CD4-positive, alpha-beta memory T cell (primary cell): ENCODE measurements at regions not wholly inside any gene's neighbourhood (a gene's known extent, or its start where the extent isn't known, plus 50 kb on each side); places are given as distances from the start of the nearest gene placed in this dataset.
A peak's percentile ranks its signal among the peaks of the same experiment; 100 is the strongest.

Experiments
- CTCF ChIA-PET: fragments of 350-600 bp; sonication (Branson Sonifier 250); formaldehyde crosslinking; loops from one replicate; lab custom pipeline; 2021; ENCODE audit warnings: inconsistent platforms; ENCODE audit not compliant: partially characterized antibody; lab: Charles Lee
- POLR2A ChIA-PET: fragments of 350-600 bp; sonication (Branson Sonifier 250); formaldehyde crosslinking; loops from one replicate; lab custom pipeline; 2021; ENCODE audit not compliant: partially characterized antibody; lab: Charles Lee
- DNase-seq, 5 donors: peaks; one replicate each; pipeline versions ENCODE4 v3.0.0 to v3.0.0-alpha.2; 2020 to 2022; ENCODE audit warnings: mixed read lengths in 1 of 5
- H3K27ac ChIP-seq: one replicate; pipeline ENCODE4 v1.7.0; 2013; ENCODE audit warnings: low read depth, low read length
- H3K27me3 ChIP-seq: 2 replicates; pipeline ENCODE4 v1.7.0; 2013; ENCODE audit warnings: mild to moderate bottlenecking, low read length, moderate library complexity; ENCODE audit not compliant: insufficient read depth
- H3K36me3 ChIP-seq: 2 replicates; pipeline ENCODE4 v1.7.0; 2013; ENCODE audit warnings: mild to moderate bottlenecking, low read length, moderate library complexity; ENCODE audit not compliant: insufficient read depth
- H3K4me1 ChIP-seq: 2 replicates; pipeline ENCODE4 v1.7.0; 2013; ENCODE audit warnings: mild to moderate bottlenecking, low read length, moderate library complexity; ENCODE audit not compliant: insufficient read depth
- H3K4me3 ChIP-seq, 2 donors: one replicate each; pipeline ENCODE4 v1.7.0; 2013; ENCODE audit warnings: low read length in 2 of 2, mild to moderate bottlenecking in 1 of 2
- H3K9me3 ChIP-seq, 2 donors: one replicate each; pipeline ENCODE4 v1.7.0; 2013; ENCODE audit warnings: low read length in 2 of 2, control low read depth in 1 of 2; ENCODE audit not compliant: control insufficient read depth in 1 of 2
- H3K27ac Mint-ChIP-seq, 7 donors: one replicate each; pipeline ENCODE4 v1.8.0; 2020 to 2021; ENCODE audit warnings: mixed read lengths in 7 of 7, mild to moderate bottlenecking in 6 of 7, inconsistent platforms in 3 of 7, moderate library complexity in 3 of 7
- H3K27me3 Mint-ChIP-seq, 2 donors: one replicate each; pipeline ENCODE4 v1.8.0; 2020 to 2021; ENCODE audit warnings: mixed read lengths in 2 of 2
- H3K36me3 Mint-ChIP-seq, 2 donors: one replicate each; pipeline ENCODE4 v1.8.0; 2020 to 2021; ENCODE audit warnings: mixed read lengths in 2 of 2, inconsistent platforms in 1 of 2, mild to moderate bottlenecking in 1 of 2
- H3K4me1 Mint-ChIP-seq, 4 donors: one replicate each; pipeline ENCODE4 v1.8.0; 2020 to 2021; ENCODE audit warnings: mixed read lengths in 4 of 4, mild to moderate bottlenecking in 1 of 4
- H3K4me3 Mint-ChIP-seq, 8 donors: one replicate each; pipeline ENCODE4 v1.8.0; 2020 to 2021; ENCODE audit warnings: mixed read lengths in 8 of 8, mild to moderate bottlenecking in 7 of 8, moderate library complexity in 6 of 8, inconsistent platforms in 3 of 8
- H3K9me3 Mint-ChIP-seq, 8 donors: one replicate each; pipeline ENCODE4 v1.8.0; 2020 to 2021; ENCODE audit warnings: mixed read lengths in 8 of 8, mild to moderate bottlenecking in 5 of 8, inconsistent platforms in 3 of 8, moderate library complexity in 1 of 8
- intact Hi-C: fragments of 100-400 bp; cut with micrococcal nuclease; formaldehyde crosslinking; loops from one replicate; pipeline ENCODE4 v1.15.1; 2023

- H3K4me1 Mint-ChIP-seq, result peaks cover 2 to 11% (median 8%) of the 10 kb centered on the region in 4 donors
- Histone ChIP-seq H3K9me3 (no peaks in the 10 kb centered on the region), H3K27ac (no peak overlapping the region), H3K4me3 (no peak overlapping the region), H3K4me1 (peaks cover 9% of the 10 kb centered on the region), H3K27me3 (peaks cover 7% of the 10 kb centered on the region), H3K36me3 (no peaks in the 10 kb centered on the region)
- no peak overlapping the region for H3K4me3 Mint-ChIP-seq
- H3K27me3 Mint-ChIP-seq, result peaks cover 4 to 9% of the 10 kb centered on the region in 2 donors
- no peak for DNase-seq
- ChIA-PET CTCF (no interaction called here), POLR2A (no interaction called here)
- intact Hi-C loops, result no loop called here
- no peaks in the 10 kb centered on the region for H3K9me3 Mint-ChIP-seq
- H3K27ac Mint-ChIP-seq, result no peak overlapping the region
- no peaks in the 10 kb centered on the region for H3K36me3 Mint-ChIP-seq
Measured at GRCh38 chr7:1286946-1287645, 54.4 kb downstream of the UNCX start.

GRCh38 chr7:1287752-1288201 lies 55.1 kb downstream of the UNCX start:
- H3K27ac ChIP-seq, result no peak overlapping the region
- Mint-ChIP-seq H3K4me1 (peaks cover 2 to 11% (median 8%) of the 10 kb centered on the region in 4 donors), H3K9me3 (no peaks in the 10 kb centered on the region), H3K27ac (no peak overlapping the region), H3K4me3 (no peak overlapping the region), H3K27me3 (peaks cover 4 to 7% of the 10 kb centered on the region in 2 donors), H3K36me3 (no peaks in the 10 kb centered on the region)
- no peaks in the 10 kb centered on the region for H3K36me3 ChIP-seq
- no peaks in the 10 kb centered on the region for H3K9me3 ChIP-seq
- ChIA-PET CTCF (no interaction called here), POLR2A (no interaction called here)
- H3K27me3 ChIP-seq, result peaks cover 7% of the 10 kb centered on the region
- H3K4me1 ChIP-seq, result peaks cover 9% of the 10 kb centered on the region
- DNase-seq, result no peak
- no peak overlapping the region for H3K4me3 ChIP-seq
- intact Hi-C loops, result no loop called here

- intact Hi-C loops, result no loop called here
- ChIA-PET POLR2A (no interaction called here), CTCF (no interaction called here)
- Histone ChIP-seq H3K27me3 (peaks cover 7% of the 10 kb centered on the region), H3K36me3 (no peaks in the 10 kb centered on the region), H3K4me3 (no peak overlapping the region), H3K27ac (no peak overlapping the region), H3K9me3 (no peaks in the 10 kb centered on the region), H3K4me1 (peaks cover 9% of the 10 kb centered on the region)
- Mint-ChIP-seq H3K27ac (no peak overlapping the region), H3K9me3 (no peaks in the 10 kb centered on the region), H3K4me1 (peaks cover 2 to 11% (median 8%) of the 10 kb centered on the region in 4 donors), H3K4me3 (peak overlapping the region in 1 of 8 donors; percentile 2), H3K27me3 (peaks cover 4 to 6% of the 10 kb centered on the region in 2 donors), H3K36me3 (no peaks in the 10 kb centered on the region)
- no peak for DNase-seq
Measured at GRCh38 chr7:1288390-1288995, 55.8 kb downstream of the UNCX start.

GRCh38 chr7:1288996-1289551 lies 56.4 kb downstream of the UNCX start:
- intact Hi-C loops, result no loop called here

GRCh38 chr7:1289666-1290025 lies 57.0 kb downstream of the UNCX start:
- H3K4me1 Mint-ChIP-seq, result peaks cover 2 to 11% (median 8%) of the 10 kb centered on the region in 4 donors
- POLR2A ChIA-PET, result no interaction called here
- peak overlapping the region; percentile 66 to 88 (median 80) for H3K4me3 Mint-ChIP-seq
- H3K36me3 Mint-ChIP-seq, result no peaks in the 10 kb centered on the region
- Histone ChIP-seq H3K36me3 (no peaks in the 10 kb centered on the region), H3K27ac (no peak overlapping the region), H3K4me1 (peaks cover 9% of the 10 kb centered on the region), H3K9me3 (no peaks in the 10 kb centered on the region), H3K27me3 (peaks cover 7% of the 10 kb centered on the region), H3K4me3 (no peak overlapping the region)
- intact Hi-C loops, result no loop called here
- no peaks in the 10 kb centered on the region for H3K9me3 Mint-ChIP-seq
- no peak for DNase-seq
- peaks cover 4 to 6% of the 10 kb centered on the region in 2 donors for H3K27me3 Mint-ChIP-seq
- no peak overlapping the region for H3K27ac Mint-ChIP-seq
- CTCF ChIA-PET, result no interaction called here

More at GRCh38 chr7:1288996-1289551, 56.4 kb downstream of the UNCX start:
- CTCF ChIA-PET, result no interaction called here
- Mint-ChIP-seq H3K9me3 (no peaks in the 10 kb centered on the region), H3K27me3 (peaks cover 4 to 6% of the 10 kb centered on the region in 2 donors), H3K4me1 (peaks cover 2 to 11% (median 8%) of the 10 kb centered on the region in 4 donors), H3K27ac (no peak overlapping the region), H3K4me3 (peak overlapping the region in 2 of 8 donors; percentile 52 to 70), H3K36me3 (no peaks in the 10 kb centered on the region)
- POLR2A ChIA-PET, result no interaction called here
- H3K27ac ChIP-seq, result no peak overlapping the region
- no peaks in the 10 kb centered on the region for H3K9me3 ChIP-seq
- peaks cover 7% of the 10 kb centered on the region for H3K27me3 ChIP-seq
- H3K36me3 ChIP-seq, result no peaks in the 10 kb centered on the region
- no peak for DNase-seq
- H3K4me1 ChIP-seq, result peaks cover 9% of the 10 kb centered on the region
- H3K4me3 ChIP-seq, result no peak overlapping the region

- peaks cover 7% of the 10 kb centered on the region for H3K27me3 ChIP-seq
- POLR2A ChIA-PET, result no interaction called here
- H3K4me3 ChIP-seq, result peak overlapping the region in 1 of 2 donors; percentile 41
- Mint-ChIP-seq H3K9me3 (no peaks in the 10 kb centered on the region), H3K4me3 (peak overlapping the region; percentile 66 to 88 (median 80)), H3K4me1 (peaks cover 2 to 11% (median 8%) of the 10 kb centered on the region in 4 donors), H3K27ac (peak overlapping the region in 1 of 7 donors; percentile 37), H3K27me3 (peaks cover 4% of the 10 kb centered on the region in 2 donors), H3K36me3 (no peaks in the 10 kb centered on the region)
- intact Hi-C loops, result no loop called here
- CTCF ChIA-PET, result no interaction called here
- H3K9me3 ChIP-seq, result no peaks in the 10 kb centered on the region
- H3K36me3 ChIP-seq, result no peaks in the 10 kb centered on the region
- DNase-seq, result peak in 4 of 5 donors; percentile 12 to 23 (median 17)
- H3K4me1 ChIP-seq, result peaks cover 9% of the 10 kb centered on the region
- no peak overlapping the region for H3K27ac ChIP-seq
Measured at GRCh38 chr7:1290026-1290678, 57.5 kb downstream of the UNCX start.
